ENCODE measurements at regions not wholly inside any gene's neighbourhood (a gene's known extent, or its start where the extent isn't known, plus 50 kb on each side); places are given as distances from the start of the nearest gene placed in this dataset.

DNA sequence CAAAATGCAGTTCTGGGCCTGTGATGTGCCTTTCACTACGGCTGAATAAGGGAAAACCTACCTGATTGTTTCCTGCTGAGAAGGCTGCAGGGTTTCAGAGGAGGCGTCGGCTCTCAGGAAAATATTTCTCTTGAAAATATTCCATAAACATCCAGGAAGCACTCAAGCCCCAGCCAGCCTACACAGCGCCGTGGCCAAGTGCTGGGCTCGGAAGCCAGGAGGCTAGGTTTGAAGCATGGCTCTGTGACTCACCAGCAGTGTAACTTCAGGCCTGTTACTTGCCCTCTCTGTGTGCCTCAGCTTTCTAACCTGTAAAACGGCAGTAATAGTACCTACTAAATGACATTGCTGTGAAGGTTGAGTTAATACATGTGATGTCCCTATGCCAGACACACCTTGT, 399.1 kb downstream of the GATA3 start:
- no peak for ATAC-seq (ENCODE audit: low read depth)
- no peak for DNase-seq

More for the DNA sequence above, 399.1 kb downstream of the GATA3 start:
- Histone ChIP-seq H3K18ac (ENCODE audit: low read depth, low read length) (no peak overlapping the region), H3K9me3 (ENCODE audit: control insufficient read depth, insufficient read depth, low read length) (peaks cover 14% of the 10 kb centered on the region), H4K5ac (ENCODE audit: low read depth, low read length) (no peak overlapping the region), H3K14ac (replicated peaks; ENCODE audit: low read depth, low read length) (no peak overlapping the region), H3K4ac (ENCODE audit: low read depth, low read length) (no peak overlapping the region), H3K27ac (ENCODE audit: insufficient read depth, low read length) (no peak overlapping the region), H3K4me2 (ENCODE audit: low read depth, low read length) (no peak overlapping the region), H2BK120ac (ENCODE audit: low read depth, low read length) (no peak overlapping the region), H3K23ac (ENCODE audit: low read depth, low read length) (no peak overlapping the region), H2BK5ac (ENCODE audit: low read depth, low read length, poor library complexity, severe bottlenecking) (no peak overlapping the region), H2AFZ (replicated peaks; ENCODE audit: low read length, poor library complexity) (no peak overlapping the region), H2AK9ac (replicated peaks; ENCODE audit: low read depth, low read length, poor library complexity) (no peak overlapping the region), H3K4me1 (ENCODE audit: control insufficient read depth, insufficient read depth, low read length) (no peaks in the 10 kb centered on the region), H3K4me3 (ENCODE audit: insufficient read depth, low read depth, low read length) (no peak overlapping the region), H3K9ac (ENCODE audit: low read depth, low read length) (no peak overlapping the region), H3K9me1 (ENCODE audit: insufficient read depth, low read length) (no peaks in the 10 kb centered on the region), H3K79me1 (ENCODE audit: low read depth in 1 of 2, low read length in 2 of 2) (no peaks in the 10 kb centered on the region), H2BK15ac (ENCODE audit: low read depth, low read length) (no peak overlapping the region), H4K91ac (ENCODE audit: insufficient read depth, low read depth, low read length) (no peak overlapping the region), H3K36me3 (ENCODE audit: control insufficient read depth, insufficient read depth, low read length) (no peaks in the 10 kb centered on the region), H2BK20ac (ENCODE audit: low read depth, low read length) (no peak overlapping the region), H4K20me1 (ENCODE audit: insufficient read depth, low read length) (no peaks in the 10 kb centered on the region), H4K8ac (ENCODE audit: low read depth in 2 of 2, low read length in 2 of 2) (no peak overlapping the region), H3K56ac (ENCODE audit: extremely low read depth, insufficient read depth, low read length) (no peak overlapping the region), H3K27me3 (ENCODE audit: control insufficient read depth, insufficient read depth, low read length) (no peaks in the 10 kb centered on the region), H2AK5ac (ENCODE audit: low read depth, low read length) (no peak overlapping the region)
- no TSS peak for BruUV-seq (replicated peaks)
- CTCF ChIA-PET = no interaction called here
- WGBS, 2 experiments (ENCODE audit: extremely low coverage in 2 of 2, insufficient read length in 1 of 2) = 40% methylated on average over 3 of the region's 7 CpGs; no CpG with 5 or more reads in 1 of the 2 experiments
- dilution Hi-C loops (cut with HindIII; ENCODE audit: low sequenced_read_pairs, unreplicated experiment) = no loop called here
- in situ Hi-C loops (cut with MboI; ENCODE audit: low sequenced_read_pairs) = no loop called here
- TF ChIP-seq MAFK (IDR thresholded peaks at IDR 0.05; ENCODE audit: low read depth, low read length) (no peak), CEBPB (IDR thresholded peaks at IDR 0.05; ENCODE audit: low read depth, low read length) (no peak), FOS (IDR thresholded peaks at IDR 0.05; ENCODE audit: low read depth, low read length) (no peak), CHD1 (IDR thresholded peaks at IDR 0.05; ENCODE audit: low read depth, low read length) (no peak), RCOR1 (IDR thresholded peaks at IDR 0.05; ENCODE audit: insufficient replicate concordance, low read length) (no peak), SMC3 (IDR thresholded peaks at IDR 0.05; ENCODE audit: low read depth, low read length) (no peak), USF2 (IDR thresholded peaks at IDR 0.05; ENCODE audit: low read depth, low read length) (no peak), MAZ (IDR thresholded peaks at IDR 0.05; ENCODE audit: borderline replicate concordance, low read depth, low read length) (no peak), NFE2L2 (IDR thresholded peaks at IDR 0.05; ENCODE audit: low read depth, low read length) (no peak), RAD21 (IDR thresholded peaks at IDR 0.05; ENCODE audit: low read length) (no peak), RFX5 (IDR thresholded peaks at IDR 0.05; ENCODE audit: low read depth, low read length) (no peak), MXI1 (IDR thresholded peaks at IDR 0.05; ENCODE audit: borderline replicate concordance, low read depth, low read length) (no peak), BHLHE40 (IDR thresholded peaks at IDR 0.05; ENCODE audit: low read depth, low read length) (no peak), POLR2A (IDR thresholded peaks at IDR 0.05; ENCODE audit: low read depth, low read length) (no peak), CTCF (conservative IDR thresholded peaks at IDR 0.05; ENCODE audit: low read depth, low read length) (no peak)
- TF ChIP-seq, protein P1, sequence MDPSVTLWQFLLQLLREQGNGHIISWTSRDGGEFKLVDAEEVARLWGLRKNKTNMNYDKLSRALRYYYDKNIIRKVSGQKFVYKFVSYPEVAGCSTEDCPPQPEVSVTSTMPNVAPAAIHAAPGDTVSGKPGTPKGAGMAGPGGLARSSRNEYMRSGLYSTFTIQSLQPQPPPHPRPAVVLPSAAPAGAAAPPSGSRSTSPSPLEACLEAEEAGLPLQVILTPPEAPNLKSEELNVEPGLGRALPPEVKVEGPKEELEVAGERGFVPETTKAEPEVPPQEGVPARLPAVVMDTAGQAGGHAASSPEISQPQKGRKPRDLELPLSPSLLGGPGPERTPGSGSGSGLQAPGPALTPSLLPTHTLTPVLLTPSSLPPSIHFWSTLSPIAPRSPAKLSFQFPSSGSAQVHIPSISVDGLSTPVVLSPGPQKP (IDR thresholded peaks at IDR 0.05; ENCODE audit: borderline replicate concordance, low read depth, low read length) = no peak
- intact Hi-C loops (cut with micrococcal nuclease) = no loop called here
- POLR2A ChIA-PET (ENCODE audit: unreplicated experiment) = no interaction called here

Measured in IMR-90 (cell line).